B cell (primary cell): ENCODE measurements at regions not wholly inside any gene's neighbourhood (a gene's known extent, or its start where the extent isn't known, plus 50 kb on each side); places are given as distances from the start of the nearest gene placed in this dataset.

Experiments
- ATAC-seq: fragments of 200-7000 bp; cut with Tn5 transposase; one replicate; pipeline ENCODE4 v1.10.0; 2021; ENCODE audit warnings: low read depth, mild to moderate bottlenecking, moderate number of reproducible peaks, moderate library complexity
- CTCF ChIA-PET: fragments of 350-600 bp; sonication (Branson Sonifier 250); formaldehyde crosslinking; loops from one replicate; lab custom pipeline; 2021; ENCODE audit warnings: antibody characterized with exemption, inconsistent platforms; lab: Charles Lee
- POLR2A ChIA-PET: fragments of 350-600 bp; sonication (Branson Sonifier 250); formaldehyde crosslinking; loops from one replicate; lab custom pipeline; 2021; ENCODE audit warnings: antibody characterized with exemption; lab: Charles Lee
- DNase-seq: peaks from one replicate; pipeline ENCODE4 v3.0.0; 2013
- H2AFZ ChIP-seq: 2 replicates; pipeline ENCODE4 v1.6.1; 2012; ENCODE audit warnings: mild to moderate bottlenecking, low read depth, low read length; ENCODE audit not compliant: insufficient read depth, poor library complexity, severe bottlenecking
- H3K27ac ChIP-seq, 2 donors: 1 replicate in 1 of 2; 2 replicates in 1 of 2; pipeline ENCODE4 v1.5.1; 2012 to 2013; ENCODE audit warnings: low read length in 2 of 2, mild to moderate bottlenecking in 2 of 2, moderate library complexity in 1 of 2
- H3K27me3 ChIP-seq, 4 experiments: fragments of 200-600 bp in 1 of 4; sonication (generic) in 1 of 4; replicated peaks in 1 of 4; 1 replicate in 2 of 4; 2 replicates in 2 of 4; pipeline versions ENCODE4 v1.6.1 to v1.7.0; 2013 to 2016; ENCODE audit warnings: low read length in 3 of 4, mild to moderate bottlenecking in 2 of 4, mixed read lengths in 1 of 4, moderate library complexity in 1 of 4; ENCODE audit not compliant: insufficient read depth in 4 of 4, control insufficient read depth in 3 of 4; ENCODE audit errors: control extremely low read depth in 1 of 4
- H3K36me3 ChIP-seq, 2 experiments: replicated peaks in 1 of 2; 1 replicate in 1 of 2; 2 replicates in 1 of 2; pipeline versions ENCODE4 v1.6.1 to v1.7.1; 2013; ENCODE audit warnings: low read length in 1 of 2; ENCODE audit not compliant: insufficient read depth in 2 of 2, control insufficient read depth in 1 of 2; ENCODE audit errors: control extremely low read depth in 1 of 2, extremely low read depth in 1 of 2
- H3K4me1 ChIP-seq, 2 donors: fragments of 200-600 bp in 1 of 2; sonication (generic) in 1 of 2; 1 replicate in 1 of 2; 2 replicates in 1 of 2; pipeline versions ENCODE4 v1.5.1 to v1.6.1; 2013 to 2017; ENCODE audit warnings: low read length in 2 of 2; ENCODE audit not compliant: control insufficient read depth in 2 of 2, insufficient read depth in 2 of 2
- H3K4me2 ChIP-seq: replicated peaks from 2 replicates; pipeline ENCODE3; 2012; ENCODE audit warnings: mild to moderate bottlenecking, low read depth, low read length; ENCODE audit not compliant: poor library complexity, severe bottlenecking
- H3K4me3 ChIP-seq, 5 experiments: fragments of 200-600 bp in 1 of 5; sonication (generic) in 1 of 5; 1 replicate in 3 of 5; 2 replicates in 2 of 5; pipeline versions ENCODE4 v1.5.1 to v1.7.0; 2011 to 2016; ENCODE audit warnings: low read length in 4 of 5, mild to moderate bottlenecking in 4 of 5, low read depth in 2 of 5, control low read depth in 1 of 5, moderate library complexity in 1 of 5; ENCODE audit not compliant: insufficient read depth in 1 of 5; ENCODE audit errors: control extremely low read depth in 1 of 5, extremely low read depth in 1 of 5
- H3K79me2 ChIP-seq: fragments of 200-600 bp; sonication (generic); one replicate; pipeline ENCODE4 v1.6.0; 2016; ENCODE audit warnings: low read length; ENCODE audit not compliant: control insufficient read depth, insufficient read depth
- H3K9ac ChIP-seq: fragments of 200-600 bp; sonication (generic); 2 replicates; pipeline ENCODE4 v1.6.1; 2017; ENCODE audit warnings: mild to moderate bottlenecking, low read length, moderate library complexity
- H3K9me3 ChIP-seq, 3 donors: one replicate each; pipeline versions ENCODE4 v1.6.1 to v1.7.1; 2013; ENCODE audit warnings: low read length in 2 of 3; ENCODE audit not compliant: control insufficient read depth in 2 of 3, insufficient read depth in 1 of 3; ENCODE audit errors: control extremely low read depth in 1 of 3
- H4K20me1 ChIP-seq: 2 replicates; pipeline ENCODE4 v1.6.0; 2012; ENCODE audit warnings: mild to moderate bottlenecking, low read length; ENCODE audit not compliant: insufficient read depth, control insufficient read depth, poor library complexity, severe bottlenecking
- H3K27ac Mint-ChIP-seq: one replicate; pipeline ENCODE4 v1.8.0; 2021; ENCODE audit warnings: mixed read lengths
- H3K27me3 Mint-ChIP-seq: one replicate; pipeline ENCODE4 v1.8.0; 2021; ENCODE audit warnings: mixed read lengths
- H3K4me1 Mint-ChIP-seq: one replicate; pipeline ENCODE4 v1.8.0; 2021; ENCODE audit warnings: mixed read lengths
- H3K4me3 Mint-ChIP-seq: one replicate; pipeline ENCODE4 v1.8.0; 2021; ENCODE audit warnings: mixed read lengths
- H3K9me3 Mint-ChIP-seq: one replicate; pipeline ENCODE4 v1.8.0; 2022; ENCODE audit warnings: mixed read lengths; ENCODE audit not compliant: insufficient read depth
- CTCF ChIP-seq: fragments of 200-600 bp; IDR thresholded peaks from one replicate; pipeline ENCODE4 v1.8.0; 2022; ENCODE audit warnings: antibody characterized with exemption, mild to moderate bottlenecking
- EZH2 ChIP-seq: IDR thresholded peaks from 2 replicates; pipeline ENCODE4 v1.6.1; 2012; ENCODE audit warnings: borderline replicate concordance, low read depth, mild to moderate bottlenecking, moderate library complexity, low read length; ENCODE audit not compliant: insufficient read depth, poor library complexity, severe bottlenecking
- WGBS: methylation state at CpG from one replicate; pipeline ENCODE4 v1.1.5; 2013; ENCODE audit warnings: missing lambda C conversion rate; ENCODE audit not compliant: insufficient coverage; 5-methylcytosine and 5-hydroxymethylcytosine counted together
- intact Hi-C: fragments of 100-400 bp; cut with micrococcal nuclease; formaldehyde crosslinking; loops from one replicate; pipeline ENCODE4 v1.10.0; 2022

GRCh38 chrX:13374364-13374763 lies 54.5 kb upstream of the ATXN3L start:
- TF ChIP-seq EZH2 (no peak), CTCF (no peak)
- no peak overlapping the region for H3K9ac ChIP-seq
- no peaks in the 10 kb centered on the region for H3K36me3 ChIP-seq
- no peak overlapping the region for H3K4me2 ChIP-seq
- no peaks in the 10 kb centered on the region for H3K27me3 ChIP-seq
- H3K4me3 ChIP-seq, result no peak overlapping the region
- Mint-ChIP-seq H3K27ac (no peak overlapping the region), H3K9me3 (no peaks in the 10 kb centered on the region), H3K4me1 (peaks cover 9% of the 10 kb centered on the region), H3K4me3 (no peak overlapping the region), H3K27me3 (no peaks in the 10 kb centered on the region)
- intact Hi-C loops, result no loop called here
- no peak overlapping the region for H3K27ac ChIP-seq
- no CpG with 5 or more reads among the region's 2 CpGs for WGBS
- no peaks in the 10 kb centered on the region for H3K79me2 ChIP-seq
- H2AFZ ChIP-seq, result no peak overlapping the region
- no peaks in the 10 kb centered on the region for H4K20me1 ChIP-seq
- H3K4me1 ChIP-seq, result peaks cover 0 to 5% of the 10 kb centered on the region in 2 donors
- ATAC-seq (no peak), DNase-seq (no peak)
- peaks cover 0 to 6% (median 0%) of the 10 kb centered on the region in 3 donors for H3K9me3 ChIP-seq
- CTCF ChIA-PET, result no interaction called here
- POLR2A ChIA-PET, result interaction anchor here (1.0 kb wide), 1 partner anchor 283 kb away, joined by 3 read pairs; no protein-coding TSS in a partner anchor

- no peaks in the 10 kb centered on the region for H3K9me3 Mint-ChIP-seq
- H3K79me2 ChIP-seq, result no peaks in the 10 kb centered on the region
- H3K4me1 Mint-ChIP-seq, result peaks cover 9% of the 10 kb centered on the region
- H3K4me2 ChIP-seq, result no peak overlapping the region
- H3K4me1 ChIP-seq, result peaks cover 0 to 5% of the 10 kb centered on the region in 2 donors
- H4K20me1 ChIP-seq, result no peaks in the 10 kb centered on the region
- no peaks in the 10 kb centered on the region for H3K36me3 ChIP-seq
- H3K27me3 ChIP-seq, result no peaks in the 10 kb centered on the region
- no peak overlapping the region for H2AFZ ChIP-seq
- WGBS, result no CpG with 5 or more reads among the region's 7 CpGs
- ATAC-seq (no peak), DNase-seq (no peak)
- no peak overlapping the region for H3K4me3 ChIP-seq
- intact Hi-C loops, result no loop called here
- CTCF ChIA-PET, result interaction anchor here (1.8 kb wide), 1 partner anchor 427 kb away, joined by 6 read pairs; no protein-coding TSS in a partner anchor
- TF ChIP-seq EZH2 (no peak), CTCF (no peak)
- H3K9me3 ChIP-seq, result peaks cover 0 to 2% (median 0%) of the 10 kb centered on the region in 3 donors
- no peak overlapping the region for H3K27ac Mint-ChIP-seq
- POLR2A ChIA-PET, result interaction anchor here (1.0 kb wide), 1 partner anchor 282 kb away, joined by 3 read pairs; no protein-coding TSS in a partner anchor
- no peak overlapping the region for H3K4me3 Mint-ChIP-seq
- no peak overlapping the region for H3K9ac ChIP-seq
- no peak overlapping the region for H3K27ac ChIP-seq
- H3K27me3 Mint-ChIP-seq, result no peaks in the 10 kb centered on the region
These were observed 53.8 kb upstream of the ATXN3L start for GRCh38 chrX:13373431-13374187.
